CD4-positive, CD25-positive, alpha-beta regulatory T cell (primary cell): ENCODE measurements at regions not wholly inside any gene's neighbourhood (a gene's known extent, or its start where the extent isn't known, plus 50 kb on each side); places are given as distances from the start of the nearest gene placed in this dataset.
"Not testable (repeated sequence)": the region's sequence is repeated elsewhere in the genome, so short reads cannot be mapped to it uniquely, and the experiment has no call there.

ENCODE experiments used
- ATAC-seq, 2 donors: fragments of 150-1000 bp; cut with Tn5 transposase; one replicate each; pipeline ENCODE4 v1.10.0; 2021; ENCODE audit warnings: low read depth in 2 of 2, moderate number of reproducible peaks in 2 of 2, moderate library complexity in 1 of 2
- DNase-seq, 3 donors: peaks; one replicate each; pipeline versions ENCODE4 v3.0.0 to v3.0.0-alpha.2; 2012 to 2022; ENCODE audit warnings: mixed read lengths in 1 of 3
- H3K27ac ChIP-seq: one replicate; pipeline ENCODE4 v1.7.0; 2013; ENCODE audit warnings: mild to moderate bottlenecking, low read length; ENCODE audit not compliant: insufficient read depth, poor library complexity, severe bottlenecking
- H3K27me3 ChIP-seq: one replicate; pipeline ENCODE4 v1.7.0; 2013; ENCODE audit warnings: low read length; ENCODE audit not compliant: control insufficient read depth, insufficient read depth
- H3K36me3 ChIP-seq: one replicate; pipeline ENCODE4 v1.7.0; 2013; ENCODE audit warnings: mild to moderate bottlenecking, low read length, moderate library complexity; ENCODE audit not compliant: control insufficient read depth, insufficient read depth
- H3K4me1 ChIP-seq: 2 replicates; pipeline ENCODE4 v1.7.0; 2013; ENCODE audit warnings: mild to moderate bottlenecking, low read length; ENCODE audit not compliant: insufficient read depth, control insufficient read depth, poor library complexity, severe bottlenecking
- H3K4me3 ChIP-seq: one replicate; pipeline ENCODE4 v1.7.0; 2013; ENCODE audit warnings: low read depth, mild to moderate bottlenecking, low read length, moderate library complexity
- H3K9me3 ChIP-seq, 2 experiments: 1 replicate in 1 of 2; 2 replicates in 1 of 2; pipeline ENCODE4 v1.7.0; 2013; ENCODE audit warnings: low read length in 2 of 2, mild to moderate bottlenecking in 1 of 2, moderate library complexity in 1 of 2; ENCODE audit not compliant: control insufficient read depth in 2 of 2
- H3K27ac Mint-ChIP-seq, 3 donors: one replicate each; pipeline ENCODE4 v1.8.0; 2020 to 2022; ENCODE audit warnings: mild to moderate bottlenecking in 3 of 3, mixed read lengths in 3 of 3, moderate library complexity in 2 of 3
- H3K27me3 Mint-ChIP-seq: one replicate; pipeline ENCODE4 v1.8.0; 2022; ENCODE audit warnings: mild to moderate bottlenecking, mixed read lengths
- H3K36me3 Mint-ChIP-seq: one replicate; pipeline ENCODE4 v1.8.0; 2020; ENCODE audit warnings: mixed read lengths
- H3K4me1 Mint-ChIP-seq, 4 donors: one replicate each; pipeline ENCODE4 v1.8.0; 2020 to 2022; ENCODE audit warnings: mixed read lengths in 4 of 4, mild to moderate bottlenecking in 1 of 4
- H3K4me3 Mint-ChIP-seq, 4 donors: one replicate each; pipeline ENCODE4 v1.8.0; 2020 to 2022; ENCODE audit warnings: mild to moderate bottlenecking in 4 of 4, mixed read lengths in 4 of 4, moderate library complexity in 3 of 4
- H3K9me3 Mint-ChIP-seq, 7 donors: one replicate each; pipeline ENCODE4 v1.8.0; 2020 to 2022; ENCODE audit warnings: mixed read lengths in 7 of 7, mild to moderate bottlenecking in 3 of 7, moderate library complexity in 2 of 7

DNA sequence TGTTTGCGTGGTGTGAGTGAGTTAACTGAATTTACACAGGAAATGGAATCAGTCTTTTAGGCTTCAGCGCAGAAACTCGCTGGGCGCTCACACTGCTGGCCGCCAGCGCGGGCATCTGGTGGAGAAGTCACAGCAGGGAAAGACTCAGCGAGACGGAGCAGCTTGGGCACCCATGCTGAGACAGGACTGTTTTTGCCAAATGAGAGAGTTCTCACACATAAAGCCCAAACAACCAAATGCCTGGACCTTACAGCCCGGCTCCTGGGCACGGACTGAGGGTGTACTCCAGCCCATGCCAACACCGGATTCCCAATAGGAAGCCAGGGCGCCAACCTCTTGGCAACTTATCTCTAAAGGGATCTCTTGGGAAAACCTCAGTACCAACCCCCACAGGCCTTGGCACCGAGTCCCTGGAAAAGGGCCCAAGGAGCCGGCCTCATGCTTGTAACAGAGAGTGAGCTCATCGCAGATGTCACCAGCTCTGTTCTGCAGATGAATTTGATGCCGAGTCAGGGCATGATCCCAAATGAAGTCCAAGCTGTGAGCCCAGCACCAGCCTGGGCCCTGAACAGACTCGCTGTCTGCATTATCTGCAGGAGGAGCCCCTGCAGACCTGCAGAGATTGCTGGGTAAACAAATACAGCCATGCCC lies 4065.2 kb upstream of the TPTE start:
- not testable (repeated sequence) for H3K27ac ChIP-seq, H3K36me3 Mint-ChIP-seq, H3K9me3 ChIP-seq, H3K27me3 Mint-ChIP-seq, H3K27me3 ChIP-seq, ATAC-seq, H3K27ac Mint-ChIP-seq, H3K4me1 Mint-ChIP-seq, H3K9me3 Mint-ChIP-seq, H3K4me1 ChIP-seq, H3K4me3 Mint-ChIP-seq, H3K4me3 ChIP-seq, DNase-seq, H3K36me3 ChIP-seq

DNA sequence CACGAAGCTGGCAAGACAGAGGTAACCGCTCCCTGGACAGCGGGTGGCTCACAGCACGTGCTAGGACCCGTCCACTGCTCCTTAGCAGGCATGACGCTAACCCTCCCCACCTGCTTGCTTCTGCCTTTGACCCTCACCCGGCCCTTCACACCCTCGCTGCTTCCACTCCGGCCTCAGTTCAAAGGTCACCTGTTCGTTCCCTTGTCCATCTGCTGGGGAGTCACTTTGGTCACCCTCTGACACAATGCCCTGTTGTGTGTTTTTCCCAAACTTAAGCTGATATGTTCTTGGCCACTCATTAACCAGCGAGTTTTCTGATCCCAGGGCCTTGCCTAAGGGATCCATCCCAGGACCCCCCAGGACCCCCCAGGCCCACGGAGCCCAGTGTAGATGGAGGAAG lies 4061.6 kb upstream of the TPTE start:
- not testable (repeated sequence) for ATAC-seq, H3K4me3 ChIP-seq, H3K4me1 Mint-ChIP-seq, H3K27me3 Mint-ChIP-seq, H3K4me3 Mint-ChIP-seq, DNase-seq, H3K4me1 ChIP-seq, H3K27ac ChIP-seq, H3K9me3 ChIP-seq, H3K9me3 Mint-ChIP-seq, H3K36me3 Mint-ChIP-seq, H3K27me3 ChIP-seq, H3K36me3 ChIP-seq, H3K27ac Mint-ChIP-seq

DNA sequence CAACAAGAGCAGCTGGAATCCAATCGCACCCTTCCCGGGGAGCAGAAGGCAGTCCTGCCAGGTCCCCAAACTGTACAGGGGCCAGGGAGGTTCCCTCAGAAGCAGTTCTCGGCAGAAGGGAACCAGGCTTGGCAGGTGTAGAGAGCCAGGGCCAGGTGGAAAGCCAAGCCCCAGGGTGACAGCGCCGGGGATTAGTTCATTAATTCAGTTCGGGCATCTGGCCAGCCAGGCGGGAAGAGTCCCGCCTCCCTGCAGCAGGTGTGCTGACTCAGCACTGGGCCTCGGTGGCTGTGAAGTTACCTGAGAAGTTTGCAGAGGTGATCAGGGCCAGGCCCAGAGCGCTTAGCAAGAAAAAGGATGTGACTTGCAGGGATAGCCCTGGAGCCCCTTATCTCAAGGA lies 4060.0 kb upstream of the TPTE start:
- not testable (repeated sequence) for H3K4me3 Mint-ChIP-seq, H3K27ac ChIP-seq, H3K9me3 ChIP-seq, ATAC-seq, H3K27ac Mint-ChIP-seq, H3K27me3 ChIP-seq, H3K4me1 Mint-ChIP-seq, H3K4me3 ChIP-seq, DNase-seq, H3K9me3 Mint-ChIP-seq, H3K27me3 Mint-ChIP-seq, H3K36me3 ChIP-seq, H3K36me3 Mint-ChIP-seq, H3K4me1 ChIP-seq

DNA sequence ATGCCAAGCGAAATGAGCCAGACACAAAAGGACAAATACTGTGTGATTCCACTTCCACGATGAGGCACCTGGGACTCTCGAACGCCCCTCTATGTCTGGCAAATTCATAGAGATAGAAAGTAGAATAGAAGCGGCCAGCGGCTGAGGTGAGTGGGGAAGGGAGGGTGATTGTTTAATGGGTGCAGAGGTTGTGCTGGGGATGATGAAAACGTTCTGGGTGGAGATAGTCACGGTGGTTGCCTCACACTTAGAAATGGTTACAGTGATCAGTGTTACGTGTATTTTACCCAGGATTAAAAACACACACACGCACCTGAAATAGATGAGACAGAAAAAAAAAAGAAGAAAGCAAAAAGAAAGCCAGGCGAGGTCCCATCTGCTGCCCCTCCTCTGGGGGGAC lies 4057.0 kb upstream of the TPTE start:
- not testable (repeated sequence) for H3K9me3 Mint-ChIP-seq, H3K4me1 ChIP-seq, DNase-seq, H3K36me3 ChIP-seq, H3K36me3 Mint-ChIP-seq, H3K27ac Mint-ChIP-seq, ATAC-seq, H3K27ac ChIP-seq, H3K27me3 Mint-ChIP-seq, H3K9me3 ChIP-seq, H3K4me1 Mint-ChIP-seq, H3K4me3 Mint-ChIP-seq, H3K4me3 ChIP-seq, H3K27me3 ChIP-seq

DNA sequence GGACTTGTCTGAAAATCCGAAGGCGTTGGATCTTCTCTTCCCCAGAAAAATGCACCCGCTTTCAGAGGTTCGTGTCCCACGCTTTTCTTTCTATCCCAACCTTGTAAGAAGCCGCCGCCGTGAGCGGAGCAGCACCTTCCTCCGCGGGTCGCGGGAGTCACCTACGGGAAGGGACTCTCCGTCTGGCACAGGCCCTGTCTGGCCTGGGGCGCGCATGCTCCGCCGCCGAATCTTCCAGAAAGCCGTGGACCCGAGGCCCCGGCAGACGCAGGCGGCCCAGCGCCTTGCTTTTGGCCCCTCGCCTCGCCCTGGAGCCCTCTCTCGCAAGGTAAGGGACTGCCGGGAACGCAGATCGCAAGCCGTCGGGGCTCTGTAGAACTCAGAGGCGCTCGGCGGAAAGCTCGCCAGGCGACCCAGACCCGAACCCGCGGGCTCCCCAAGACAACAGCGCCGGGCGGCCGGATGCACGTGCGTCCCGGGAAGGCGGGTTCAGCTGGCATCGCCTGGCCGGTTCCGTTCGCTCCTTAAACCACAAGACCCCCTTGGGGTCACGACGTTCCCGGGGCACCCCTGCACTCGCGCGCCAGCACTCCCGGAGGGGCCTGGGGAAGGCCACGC lies 4055.2 kb upstream of the TPTE start:
- not testable (repeated sequence) for H3K36me3 ChIP-seq, H3K4me3 ChIP-seq, H3K27ac Mint-ChIP-seq, H3K27me3 ChIP-seq, DNase-seq, H3K27me3 Mint-ChIP-seq, H3K4me3 Mint-ChIP-seq, H3K36me3 Mint-ChIP-seq, H3K9me3 ChIP-seq, ATAC-seq, H3K4me1 Mint-ChIP-seq, H3K27ac ChIP-seq, H3K4me1 ChIP-seq, H3K9me3 Mint-ChIP-seq

DNA sequence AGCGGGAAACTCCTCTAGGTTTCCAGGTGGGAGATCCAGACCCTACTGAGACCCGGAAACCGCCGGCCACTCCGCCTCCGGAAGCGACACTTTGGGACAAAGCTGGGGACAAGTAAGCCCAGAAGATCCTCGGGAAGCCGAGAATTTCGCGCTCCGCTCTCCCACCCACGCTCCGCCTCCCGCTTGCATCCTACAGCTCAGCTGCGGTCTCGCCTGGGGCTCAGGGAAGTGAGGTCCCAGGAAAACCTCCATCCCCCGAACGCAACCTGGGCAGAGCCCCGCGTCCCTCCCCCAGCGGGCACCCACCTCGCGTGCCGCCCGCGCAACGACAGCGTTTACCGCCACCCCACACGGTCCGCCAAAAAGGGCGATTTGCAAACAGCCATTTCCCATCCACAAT lies 4054.7 kb upstream of the TPTE start:
- DNase-seq, H3K36me3 Mint-ChIP-seq, H3K9me3 Mint-ChIP-seq, H3K4me3 Mint-ChIP-seq, H3K27me3 Mint-ChIP-seq, ATAC-seq, H3K27ac ChIP-seq, H3K27ac Mint-ChIP-seq, H3K27me3 ChIP-seq, H3K4me1 ChIP-seq, H3K36me3 ChIP-seq, H3K9me3 ChIP-seq, H3K4me3 ChIP-seq, H3K4me1 Mint-ChIP-seq: not testable (repeated sequence)

DNA sequence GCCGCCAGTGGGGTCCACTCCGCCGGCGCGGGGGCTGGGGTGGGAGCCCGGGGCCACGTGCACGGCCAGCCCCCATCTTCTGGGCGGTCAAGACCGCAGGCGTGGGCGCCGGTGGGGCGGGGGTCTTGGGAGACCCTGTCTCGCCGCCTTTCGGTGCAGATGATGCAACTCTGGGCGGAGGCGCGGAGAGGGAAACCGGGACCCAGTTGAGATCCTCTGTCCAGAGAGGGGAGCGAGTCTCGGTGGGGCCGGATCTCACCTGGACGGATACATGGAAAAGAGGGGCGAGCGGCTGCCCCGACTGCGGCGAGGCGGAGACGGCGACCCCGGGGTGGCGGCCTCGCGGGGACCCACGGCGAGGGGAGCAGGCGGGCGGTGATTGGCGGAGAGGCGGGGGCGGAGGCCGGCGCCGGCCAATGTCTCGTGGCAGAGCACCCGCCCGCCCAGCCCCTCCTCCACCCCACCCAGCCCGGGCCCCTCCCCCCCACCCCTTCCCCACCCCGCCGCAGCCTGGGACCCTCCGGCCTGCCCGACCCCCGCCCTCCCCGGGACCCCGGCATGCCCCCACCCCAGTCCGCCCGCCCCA lies 4054.1 kb upstream of the TPTE start:
- H3K4me1 Mint-ChIP-seq, H3K9me3 ChIP-seq, H3K4me3 Mint-ChIP-seq, H3K27me3 ChIP-seq, H3K9me3 Mint-ChIP-seq, H3K36me3 ChIP-seq, H3K4me1 ChIP-seq, DNase-seq, H3K27ac Mint-ChIP-seq, ATAC-seq, H3K36me3 Mint-ChIP-seq, H3K27me3 Mint-ChIP-seq, H3K27ac ChIP-seq, H3K4me3 ChIP-seq: not testable (repeated sequence)

DNA sequence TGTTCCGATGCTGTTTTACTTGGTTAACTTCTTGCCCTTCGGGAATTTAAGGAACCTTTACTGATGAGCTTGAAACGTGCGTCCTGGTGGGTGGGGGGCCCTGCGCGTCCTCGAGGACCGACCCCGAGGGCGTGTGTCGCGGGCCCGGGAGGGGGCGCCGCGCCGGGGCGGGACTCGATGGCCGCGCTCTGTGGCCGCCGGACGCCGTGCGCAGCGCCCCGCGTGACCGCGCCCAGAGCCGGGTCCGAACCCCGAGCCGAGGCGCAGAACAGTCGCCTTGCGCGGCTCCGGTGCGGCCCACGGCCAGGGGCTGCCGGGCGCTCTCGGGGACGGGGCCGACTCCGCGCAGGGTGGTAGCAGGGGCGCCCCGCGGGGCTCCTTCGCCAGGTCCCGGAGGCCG lies 4053.5 kb upstream of the TPTE start:
- not testable (repeated sequence) for DNase-seq, H3K27ac ChIP-seq, H3K27me3 ChIP-seq, H3K9me3 ChIP-seq, H3K4me3 ChIP-seq, H3K4me3 Mint-ChIP-seq, H3K27ac Mint-ChIP-seq, ATAC-seq, H3K27me3 Mint-ChIP-seq, H3K9me3 Mint-ChIP-seq, H3K36me3 Mint-ChIP-seq, H3K36me3 ChIP-seq, H3K4me1 ChIP-seq, H3K4me1 Mint-ChIP-seq
